NT2/D1 (cell line): ENCODE measurements at regions not wholly inside any gene's neighbourhood (a gene's known extent, or its start where the extent isn't known, plus 50 kb on each side); places are given as distances from the start of the nearest gene placed in this dataset.

Source experiments
- DNase-seq: peaks from one replicate; pipeline ENCODE4 v3.0.0-alpha.2; 2011; ENCODE audit warnings: low read depth, low spot score
- H3K27me3 ChIP-seq: 2 replicates; pipeline ENCODE4 v1.6.0; 2011; ENCODE audit warnings: mild to moderate bottlenecking; ENCODE audit not compliant: insufficient read length, insufficient read depth
- H3K36me3 ChIP-seq: 2 replicates; pipeline ENCODE4 v1.6.1; 2011; ENCODE audit warnings: mild to moderate bottlenecking, low read length, mixed read lengths; ENCODE audit not compliant: insufficient read depth, insufficient read length
- H3K4me1 ChIP-seq: 2 replicates; pipeline ENCODE4 v1.5.1; 2011; ENCODE audit not compliant: insufficient read depth, insufficient read length
- H3K4me3 ChIP-seq: 2 replicates; pipeline ENCODE4 v1.5.1; 2011; ENCODE audit warnings: low read depth; ENCODE audit not compliant: insufficient read length
- H3K9ac ChIP-seq: 2 replicates; pipeline ENCODE4 v1.6.0; 2011; ENCODE audit warnings: low read depth; ENCODE audit not compliant: insufficient read length
- H3K9me3 ChIP-seq: 2 replicates; pipeline ENCODE4 v1.5.1; 2011; ENCODE audit warnings: mild to moderate bottlenecking, low read length; ENCODE audit not compliant: insufficient read depth
- SUZ12 ChIP-seq: IDR thresholded peaks from 2 replicates; pipeline ENCODE4 v1.6.1; 2011; ENCODE audit not compliant: insufficient read length, insufficient read depth; ENCODE audit errors: extremely low read depth
- YY1 ChIP-seq: IDR thresholded peaks from 2 replicates; pipeline ENCODE4 v1.6.1; 2011; ENCODE audit not compliant: insufficient read length, insufficient read depth
- ZNF274 ChIP-seq: IDR thresholded peaks from 2 replicates; pipeline ENCODE4 v1.6.1; 2011; ENCODE audit warnings: mild to moderate bottlenecking, low read depth, low read length

DNA sequence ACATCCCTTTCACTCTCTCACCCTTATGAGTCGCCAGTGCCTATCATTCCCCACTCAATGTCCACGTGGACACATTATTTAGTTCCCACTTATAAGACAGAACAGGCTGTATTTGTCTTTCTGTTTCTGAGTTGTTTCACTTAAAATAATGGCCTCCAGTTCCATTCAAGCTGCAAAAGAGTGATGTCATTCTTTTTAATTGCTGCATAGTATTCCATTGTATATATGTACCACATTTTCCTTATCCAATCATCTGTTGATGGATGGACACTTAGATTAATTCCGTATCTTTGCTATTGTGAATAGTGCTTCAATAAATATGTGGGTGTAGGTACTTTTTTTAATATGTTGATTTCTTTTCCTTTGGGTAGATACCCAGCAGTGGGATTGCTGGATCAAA is 79.1 kb downstream of the ZNF365 start:
- Histone ChIP-seq H3K9me3 (no peaks in the 10 kb centered on the region), H3K36me3 (no peaks in the 10 kb centered on the region), H3K9ac (no peak overlapping the region), H3K4me1 (no peaks in the 10 kb centered on the region), H3K4me3 (no peak overlapping the region), H3K27me3 (no peaks in the 10 kb centered on the region)
- TF ChIP-seq YY1: no peak
- no peak for TF ChIP-seq ZNF274
- TF ChIP-seq SUZ12: no peak
- DNase-seq: no peak

- no peaks in the 10 kb centered on the region for H3K27me3 ChIP-seq
- H3K4me3 ChIP-seq: no peak overlapping the region
- no peaks in the 10 kb centered on the region for H3K4me1 ChIP-seq
- no peaks in the 10 kb centered on the region for H3K36me3 ChIP-seq
- no peak overlapping the region for H3K9ac ChIP-seq
- TF ChIP-seq YY1 (no peak), SUZ12 (no peak), ZNF274 (no peak)
- no peaks in the 10 kb centered on the region for H3K9me3 ChIP-seq
- no peak for DNase-seq
Observed at GRCh38 chr10:62454687-62455397, 80.7 kb downstream of the ZNF365 start.

DNA sequence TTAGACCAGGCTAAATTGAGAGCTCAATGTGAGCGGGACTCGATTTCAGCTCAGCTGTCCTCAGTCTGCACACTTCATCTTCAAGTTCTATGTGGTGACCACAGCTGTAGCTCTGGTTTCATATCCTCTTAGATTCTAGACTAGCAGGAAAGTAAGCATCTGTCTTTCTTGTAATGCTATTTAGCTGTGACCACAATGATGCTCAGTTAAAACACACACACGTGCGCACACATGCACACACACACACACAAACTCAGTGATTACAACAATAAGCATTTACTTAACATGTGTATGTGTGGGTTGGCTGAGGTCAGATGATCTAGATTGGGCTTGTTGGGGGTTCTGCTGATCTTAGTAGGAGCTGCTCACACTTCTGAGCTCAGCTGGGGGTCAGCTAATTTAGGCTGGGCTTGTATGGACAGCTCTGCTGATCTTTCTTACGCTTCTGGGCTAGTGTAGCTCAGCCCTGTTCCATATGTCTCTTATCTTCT is 82.5 kb downstream of the ZNF365 start:
- no peaks in the 10 kb centered on the region for H3K4me1 ChIP-seq
- no peaks in the 10 kb centered on the region for H3K36me3 ChIP-seq
- no peak for TF ChIP-seq SUZ12
- TF ChIP-seq YY1: no peak
- no peak for TF ChIP-seq ZNF274
- no peak overlapping the region for H3K9ac ChIP-seq
- no peak for DNase-seq
- no peak overlapping the region for H3K4me3 ChIP-seq
- no peaks in the 10 kb centered on the region for H3K27me3 ChIP-seq
- no peaks in the 10 kb centered on the region for H3K9me3 ChIP-seq

GRCh38 chr10:62457196-62457595 is 83.0 kb downstream of the ZNF365 start:
- DNase-seq: no peak
- no peak overlapping the region for H3K9ac ChIP-seq
- no peak for TF ChIP-seq YY1
- TF ChIP-seq SUZ12: no peak
- TF ChIP-seq ZNF274: no peak
- H3K9me3 ChIP-seq: no peaks in the 10 kb centered on the region
- H3K36me3 ChIP-seq: no peaks in the 10 kb centered on the region
- H3K27me3 ChIP-seq: no peaks in the 10 kb centered on the region
- H3K4me1 ChIP-seq: no peaks in the 10 kb centered on the region
- H3K4me3 ChIP-seq: no peak overlapping the region

GRCh38 chr10:62457598-62457997 is 83.4 kb downstream of the ZNF365 start:
- Histone ChIP-seq H3K4me3 (no peak overlapping the region), H3K9me3 (no peaks in the 10 kb centered on the region), H3K9ac (no peak overlapping the region), H3K36me3 (no peaks in the 10 kb centered on the region), H3K27me3 (no peaks in the 10 kb centered on the region), H3K4me1 (no peaks in the 10 kb centered on the region)
- DNase-seq: no peak
- TF ChIP-seq ZNF274 (no peak), SUZ12 (no peak)

DNA sequence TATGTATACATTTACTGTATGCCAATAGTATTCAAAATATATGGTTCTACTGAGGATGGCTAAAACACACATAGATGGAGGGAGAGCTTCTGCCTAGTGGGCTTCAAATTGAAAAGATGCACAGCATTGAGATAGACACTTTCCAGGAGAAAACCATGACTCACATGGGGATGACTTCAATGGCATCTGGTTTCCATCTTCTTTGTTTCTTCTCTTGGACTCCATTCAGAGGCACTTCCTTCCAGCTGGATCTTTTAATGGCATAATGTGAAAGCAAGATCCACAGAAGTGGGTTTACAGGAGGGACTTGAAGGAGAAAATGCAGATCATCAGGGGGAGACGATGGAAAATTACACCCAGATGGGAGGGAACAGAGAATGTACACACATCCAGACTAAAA is 84.9 kb downstream of the ZNF365 start:
- Histone ChIP-seq H3K9me3 (no peaks in the 10 kb centered on the region), H3K27me3 (no peaks in the 10 kb centered on the region), H3K9ac (no peak overlapping the region), H3K4me3 (no peak overlapping the region), H3K36me3 (no peaks in the 10 kb centered on the region), H3K4me1 (no peaks in the 10 kb centered on the region)
- TF ChIP-seq YY1 (no peak), ZNF274 (no peak), SUZ12 (no peak)
- no peak for DNase-seq

- Histone ChIP-seq H3K4me1 (no peaks in the 10 kb centered on the region), H3K27me3 (no peaks in the 10 kb centered on the region), H3K4me3 (no peak overlapping the region), H3K9me3 (no peaks in the 10 kb centered on the region), H3K9ac (no peak overlapping the region), H3K36me3 (no peaks in the 10 kb centered on the region)
- TF ChIP-seq YY1 (no peak), SUZ12 (no peak), ZNF274 (no peak)
- no peak for DNase-seq
Observed at GRCh38 chr10:62459500-62459899, 85.3 kb downstream of the ZNF365 start.
